GM21447 (cell line): ENCODE measurements at regions not wholly inside any gene's neighbourhood (a gene's known extent, or its start where the extent isn't known, plus 50 kb on each side); places are given as distances from the start of the nearest gene placed in this dataset.

ENCODE experiments used
- ATAC-seq: cut with Tn5 transposase; IDR thresholded peaks from one replicate; pipeline ENCODE4 v1.9.1; 2021; ENCODE audit not compliant: unreplicated experiment

- no peak for ATAC-seq
These were observed 79.5 kb upstream of the GALNT9 start for GRCh38 chr12:132408626-132409494.

DNA sequence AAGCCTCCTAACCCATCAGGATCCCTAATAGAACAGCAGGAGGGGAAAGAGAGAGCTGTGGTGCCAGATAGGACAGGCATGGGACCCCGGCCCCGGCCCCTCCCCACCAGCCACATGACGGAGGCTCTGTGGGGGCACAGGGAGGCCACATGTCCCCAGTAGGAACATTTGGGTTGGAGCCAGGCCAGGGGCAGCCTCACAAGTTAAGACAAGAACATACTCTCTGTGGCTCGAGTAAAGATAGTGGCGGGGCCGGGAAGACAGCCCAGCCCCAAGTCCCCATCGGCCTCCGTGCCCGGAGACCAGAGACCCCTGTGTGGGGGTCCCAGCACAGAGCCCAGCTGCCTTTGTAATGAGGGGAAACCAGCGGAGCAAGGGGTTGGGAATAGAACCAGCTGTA, 78.6 kb upstream of the GALNT9 start:
- no peak for ATAC-seq

GRCh38 chr12:132407451-132407961, 78.1 kb upstream of the GALNT9 start:
- no peak for ATAC-seq

DNA sequence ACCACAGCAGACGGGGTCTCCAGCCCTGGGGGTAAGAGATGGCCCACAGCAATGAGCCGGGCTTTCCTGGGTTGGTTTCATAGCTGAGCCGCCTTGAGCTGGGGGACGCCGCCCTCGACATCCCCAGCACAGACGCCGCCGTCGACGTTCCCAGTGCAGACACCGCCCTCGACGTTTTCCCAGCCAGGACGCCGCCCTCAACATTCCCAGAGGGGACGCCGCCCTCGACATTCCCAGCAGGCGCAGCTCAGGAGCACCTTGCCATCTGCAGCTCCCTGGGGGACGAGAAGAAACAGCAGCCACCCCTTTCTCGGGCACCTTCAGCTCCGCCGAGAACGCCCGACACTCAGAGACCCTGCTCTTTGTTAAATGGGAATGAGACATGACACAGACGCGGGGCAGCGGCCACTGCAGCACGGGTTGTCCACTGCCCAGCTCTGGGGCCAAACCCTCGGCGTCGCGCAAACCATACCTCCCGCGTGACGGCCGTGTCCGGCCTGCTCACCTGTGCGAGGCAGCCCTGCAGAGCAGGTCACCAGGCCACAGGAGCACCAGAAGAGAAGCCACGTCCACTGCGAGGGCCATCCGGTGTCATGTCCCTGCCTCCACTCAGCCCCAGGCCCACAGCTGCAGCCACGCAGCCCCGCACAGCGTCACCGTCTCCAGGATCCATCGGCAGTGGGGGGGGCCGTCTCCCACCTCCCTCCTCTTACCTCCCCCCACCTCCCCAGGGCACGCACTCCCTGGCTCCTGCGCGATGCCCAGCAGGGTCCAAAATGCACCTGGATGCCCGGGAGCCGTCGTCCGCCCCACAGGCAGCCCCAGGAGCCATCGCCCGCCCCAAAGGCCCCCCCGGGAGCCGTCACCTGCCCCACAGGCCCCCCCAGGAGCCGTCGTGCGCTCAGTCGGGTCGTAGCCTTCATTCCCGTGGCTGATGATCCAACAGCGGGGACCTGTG, 77.4 kb upstream of the GALNT9 start:
- ATAC-seq, result no peak

GRCh38 chr12:132405742-132406251, 76.4 kb upstream of the GALNT9 start:
- no peak for ATAC-seq

DNA sequence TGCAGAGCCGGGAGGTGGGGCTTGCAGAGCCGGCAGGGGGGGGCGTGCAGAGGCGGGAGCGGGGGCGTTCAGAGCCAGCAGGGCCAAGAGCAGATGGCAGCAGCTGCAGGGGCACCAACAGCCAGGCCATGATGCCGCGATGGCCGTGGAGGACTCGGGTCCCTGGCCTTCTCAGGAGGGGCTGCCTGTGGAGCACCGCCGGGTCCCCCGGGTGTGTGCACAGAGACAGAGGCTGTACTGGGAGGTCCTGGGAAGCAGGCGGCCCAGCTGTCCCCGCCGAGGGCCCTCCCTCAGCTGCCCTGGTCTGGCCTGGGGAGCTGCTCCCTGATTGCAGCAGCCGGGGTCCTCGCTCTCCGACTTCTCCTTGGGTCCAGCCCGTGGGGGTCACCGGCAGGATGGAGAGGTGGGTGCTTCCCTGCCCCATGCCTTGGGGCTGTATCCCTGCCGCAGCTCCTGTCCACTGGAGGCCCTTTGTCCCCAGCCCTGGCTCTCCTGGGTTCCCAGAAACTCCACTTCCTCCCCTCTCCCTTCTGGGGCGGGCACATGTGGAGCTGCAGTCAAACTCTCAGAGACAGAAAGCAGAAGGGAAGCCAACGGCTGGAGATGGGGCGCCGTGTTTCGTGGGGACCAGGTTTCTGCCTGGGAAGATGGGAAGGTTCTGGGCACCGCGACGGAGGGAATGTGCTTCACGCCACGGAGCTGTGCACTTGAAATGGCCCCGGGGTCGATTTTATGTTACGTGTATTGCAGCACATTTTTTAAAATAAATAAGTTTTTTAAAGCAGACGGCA, 75.8 kb upstream of the GALNT9 start:
- no peak for ATAC-seq

DNA sequence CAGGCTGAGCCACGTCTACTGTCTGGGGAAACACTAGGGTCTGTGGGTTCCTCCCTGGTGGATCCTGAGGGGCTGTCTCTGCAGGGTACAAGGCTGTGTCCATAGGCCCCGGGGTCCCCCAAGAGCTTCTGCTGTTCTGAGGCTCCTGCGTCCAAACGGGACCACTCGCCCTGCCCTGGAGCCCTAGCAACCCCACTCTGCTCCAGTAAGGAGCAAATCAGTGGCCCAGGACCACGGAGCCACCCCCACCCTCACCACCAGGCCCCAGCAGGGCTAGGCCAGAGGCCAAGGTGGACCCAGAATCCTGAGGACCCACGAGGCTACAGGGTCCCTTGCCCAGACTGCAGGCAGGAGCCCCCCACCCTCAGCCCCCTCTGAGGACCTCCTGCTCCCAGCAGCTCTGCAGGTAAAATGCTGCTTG, 75.1 kb upstream of the GALNT9 start:
- ATAC-seq, result no peak

- ATAC-seq, result no peak
These were observed 74.4 kb upstream of the GALNT9 start for GRCh38 chr12:132403636-132404434.

GRCh38 chr12:132402831-132403416, 73.5 kb upstream of the GALNT9 start:
- no peak for ATAC-seq

DNA sequence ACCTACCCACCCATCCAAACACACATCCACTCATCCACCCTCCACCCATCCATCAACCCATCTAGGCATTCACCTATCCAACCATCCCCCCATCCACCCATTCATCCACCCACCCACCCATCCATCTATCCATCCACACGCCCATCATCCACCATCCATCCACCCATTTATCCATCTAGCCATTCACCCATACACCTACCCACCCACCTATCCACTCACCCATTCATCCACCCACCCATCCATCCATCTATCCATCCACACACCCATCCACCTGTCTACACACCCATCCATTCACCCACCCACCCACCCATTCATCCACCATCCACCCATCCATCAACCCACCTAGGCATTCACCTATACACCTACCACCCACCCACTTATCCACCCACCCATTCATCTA, 72.6 kb upstream of the GALNT9 start:
- no peak for ATAC-seq

GRCh38 chr12:132400011-132400641, 70.7 kb upstream of the GALNT9 start:
- no peak for ATAC-seq

DNA sequence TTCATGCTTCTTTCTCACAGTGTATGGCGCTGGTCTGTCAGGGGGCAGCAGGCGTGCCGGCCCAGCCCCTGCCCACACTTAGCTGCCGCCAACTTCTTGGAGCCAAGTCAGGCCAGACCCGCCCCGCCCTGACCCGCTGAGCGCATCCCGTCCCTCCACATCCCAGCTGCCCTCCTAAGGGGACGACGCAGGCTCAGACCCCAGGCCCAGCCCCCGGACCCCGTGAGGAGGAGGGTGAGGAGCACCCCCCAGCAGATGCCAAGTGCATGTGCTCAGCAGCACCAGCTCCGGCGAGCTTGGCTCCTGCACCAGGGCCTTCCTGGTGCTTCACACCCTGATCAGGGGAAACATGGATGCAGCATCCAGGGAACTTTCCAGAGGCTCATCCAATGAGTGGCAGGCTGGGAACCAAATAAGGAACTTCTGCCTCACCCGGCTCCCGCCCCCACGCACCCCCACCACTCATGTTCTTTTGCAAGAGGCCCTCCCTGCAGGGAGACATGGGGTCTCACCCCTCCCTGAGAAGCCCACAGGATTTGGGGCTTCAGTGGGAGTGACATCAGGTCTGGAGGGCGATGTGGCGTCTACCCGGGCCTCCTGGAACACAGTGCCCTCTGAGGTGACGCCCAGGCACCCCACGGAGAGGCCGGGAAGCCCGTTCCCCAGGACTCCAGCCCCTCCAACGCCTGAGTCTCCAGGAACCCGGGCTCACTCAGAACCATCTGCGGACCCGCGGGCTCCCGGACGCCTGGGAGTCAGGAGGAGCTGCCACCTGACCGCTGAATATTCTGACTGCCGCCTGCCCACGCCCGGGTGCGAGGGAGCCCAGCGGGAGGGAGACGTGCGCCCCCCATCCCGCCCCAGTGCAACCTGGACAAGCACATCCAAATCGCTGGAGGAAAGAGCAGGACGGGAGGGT, 70.0 kb upstream of the GALNT9 start:
- no peak for ATAC-seq

DNA sequence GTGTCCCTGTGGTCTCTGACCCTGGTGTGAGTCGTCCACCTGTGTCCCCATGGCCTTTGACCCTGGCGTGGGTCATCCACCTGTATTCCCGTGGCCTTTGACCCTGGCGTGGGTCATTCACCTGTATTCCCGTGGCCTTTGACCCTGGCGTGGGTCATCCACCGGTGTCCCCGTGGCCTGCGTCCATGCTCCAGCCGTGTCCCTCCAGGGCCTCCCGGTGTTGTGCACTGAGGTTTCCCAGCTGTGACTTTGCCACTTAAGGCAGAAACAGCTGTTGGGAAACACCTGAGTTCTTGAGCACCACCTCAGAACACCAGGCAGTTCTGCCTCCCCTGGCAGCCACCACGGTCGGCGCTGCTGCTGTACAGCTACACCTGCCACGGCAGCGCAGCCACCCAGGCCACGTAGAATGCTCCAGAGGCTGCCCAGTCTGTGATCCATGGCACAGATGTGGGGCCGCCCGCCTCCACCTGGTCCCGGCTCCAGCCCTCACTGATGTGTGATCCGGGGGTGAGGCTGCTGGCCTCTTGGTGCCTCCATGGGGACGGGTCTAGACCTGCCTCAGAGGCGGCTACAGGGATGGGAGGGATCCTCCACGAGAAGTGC, 69.1 kb upstream of the GALNT9 start:
- no peak for ATAC-seq

GRCh38 chr12:132397934-132398385, 68.6 kb upstream of the GALNT9 start:
- no peak for ATAC-seq

DNA sequence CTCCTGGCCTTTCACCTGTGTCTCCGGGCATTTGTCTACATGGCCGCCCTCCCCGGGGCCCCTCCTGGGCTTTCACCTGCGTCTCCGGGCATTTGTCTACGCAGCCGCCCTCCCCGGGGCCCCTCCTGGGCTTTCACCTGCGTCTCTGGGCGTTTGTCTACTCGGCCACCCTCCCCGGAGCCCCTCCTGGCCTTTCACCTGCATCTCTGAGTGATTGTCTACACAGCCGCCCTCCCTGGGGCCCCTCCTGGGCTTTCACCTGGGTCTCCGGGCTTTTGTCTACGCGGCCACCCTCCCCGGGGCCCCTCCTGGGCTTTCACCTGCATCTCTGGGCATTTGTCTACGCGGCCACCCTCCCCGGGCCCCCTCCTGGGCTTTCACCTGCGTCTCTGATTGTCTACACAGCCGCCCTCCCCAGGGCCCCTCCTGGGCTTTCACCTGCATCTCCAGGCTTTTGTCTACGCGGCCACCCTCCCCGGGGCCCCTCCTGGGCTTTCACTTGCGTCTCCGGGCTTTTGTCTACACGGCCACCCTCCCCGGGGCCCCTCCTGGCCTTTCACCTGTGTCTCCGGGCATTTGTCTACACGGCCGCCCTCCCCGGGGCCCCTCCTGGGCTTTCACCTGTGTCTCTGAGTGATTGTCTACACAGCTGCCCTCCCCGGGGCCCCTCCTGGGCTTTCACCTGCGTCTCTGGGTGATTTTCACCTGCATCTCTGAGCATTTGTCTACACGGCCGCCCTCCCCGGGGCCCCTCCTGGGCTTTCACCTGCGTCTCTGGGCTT, 68.0 kb upstream of the GALNT9 start:
- no peak for ATAC-seq

GRCh38 chr12:132396657-132397056, 67.3 kb upstream of the GALNT9 start:
- ATAC-seq, result no peak

DNA sequence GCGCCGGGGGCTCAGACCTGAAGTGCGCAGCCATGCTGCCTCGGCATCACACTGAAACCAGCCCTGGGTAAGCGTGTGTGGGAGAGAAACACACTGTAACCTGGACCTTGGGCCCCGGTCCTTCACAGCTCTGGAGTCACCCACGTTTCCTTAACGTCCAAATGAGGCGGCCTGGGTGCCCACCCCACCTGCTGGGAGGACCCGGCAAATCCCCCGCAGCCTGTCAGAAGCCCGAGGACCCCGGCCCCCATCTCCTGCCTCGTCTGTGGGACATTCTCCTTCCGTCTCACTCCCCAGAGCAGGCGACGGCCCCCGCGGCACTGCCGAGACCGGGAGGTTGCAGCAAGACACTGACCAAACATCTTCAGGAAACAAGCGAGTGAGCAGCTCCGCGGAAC, 66.5 kb upstream of the GALNT9 start:
- no peak for ATAC-seq
